NT2/D1 (cell line): ENCODE measurements at regions not wholly inside any gene's neighbourhood (a gene's known extent, or its start where the extent isn't known, plus 50 kb on each side); places are given as distances from the start of the nearest gene placed in this dataset.

Source experiments
- SUZ12 ChIP-seq: IDR thresholded peaks from 2 replicates; pipeline ENCODE4 v1.6.1; 2011; ENCODE audit not compliant: insufficient read length, insufficient read depth; ENCODE audit errors: extremely low read depth
- YY1 ChIP-seq: IDR thresholded peaks from 2 replicates; pipeline ENCODE4 v1.6.1; 2011; ENCODE audit not compliant: insufficient read length, insufficient read depth
- ZNF274 ChIP-seq: IDR thresholded peaks from 2 replicates; pipeline ENCODE4 v1.6.1; 2011; ENCODE audit warnings: mild to moderate bottlenecking, low read depth, low read length

DNA sequence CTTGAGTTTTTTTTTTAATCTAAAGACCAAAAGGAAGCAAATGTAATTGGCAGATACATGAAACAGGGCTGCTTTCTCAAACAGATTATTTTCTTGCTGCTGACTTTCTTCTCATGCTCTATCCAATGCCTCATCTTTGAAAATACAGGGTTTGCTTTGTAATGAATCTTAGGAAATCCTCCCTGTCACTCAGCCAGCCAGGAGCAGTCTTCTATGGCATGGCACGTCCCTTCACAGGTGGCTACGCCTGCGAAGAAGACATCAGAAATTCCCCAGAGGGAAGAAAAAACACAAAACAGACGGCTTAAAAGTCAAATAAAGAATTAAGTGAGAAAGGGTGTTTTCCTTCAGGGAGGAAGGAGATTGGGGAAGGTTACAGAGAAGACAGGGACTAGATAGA lies 242.5 kb downstream of the IGSF11 start:
- TF ChIP-seq SUZ12 (no peak), YY1 (no peak), ZNF274 (no peak)
